ENCODE measurements at regions not wholly inside any gene's neighbourhood (a gene's known extent, or its start where the extent isn't known, plus 50 kb on each side); places are given as distances from the start of the nearest gene placed in this dataset.

DNA sequence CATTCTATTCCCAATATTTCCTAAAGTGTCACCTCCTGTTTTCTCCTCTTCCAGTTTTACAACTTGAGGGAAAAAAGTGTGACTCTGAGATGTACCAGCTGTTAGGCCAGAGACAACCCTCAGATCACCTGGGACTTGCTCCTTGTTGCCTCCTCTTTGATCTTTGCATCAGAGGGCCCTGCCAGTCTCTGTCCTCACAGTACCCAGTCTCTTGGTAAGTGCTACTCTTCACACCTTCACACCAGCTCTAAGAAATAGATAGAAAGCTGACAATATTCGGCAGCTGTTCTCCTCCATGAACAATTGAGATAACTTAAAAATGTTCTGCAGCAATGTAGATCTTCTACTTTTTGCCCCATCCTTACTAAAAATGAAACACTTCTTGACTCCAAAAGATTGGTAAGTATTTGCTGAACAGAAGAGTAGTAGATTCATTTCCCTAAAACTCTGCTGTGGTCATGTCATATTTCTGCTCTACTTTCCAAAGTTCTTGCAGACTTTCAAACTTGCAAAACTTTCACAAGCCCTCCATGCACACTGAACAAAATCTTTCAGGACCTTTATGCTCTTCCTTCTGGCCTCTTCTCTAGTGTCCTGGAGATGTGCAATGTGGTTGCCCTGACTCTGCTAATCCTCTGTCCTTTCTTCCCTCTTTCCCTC is 188.6 kb downstream of the SNX18 start:
- no peak for DNase-seq

DNA sequence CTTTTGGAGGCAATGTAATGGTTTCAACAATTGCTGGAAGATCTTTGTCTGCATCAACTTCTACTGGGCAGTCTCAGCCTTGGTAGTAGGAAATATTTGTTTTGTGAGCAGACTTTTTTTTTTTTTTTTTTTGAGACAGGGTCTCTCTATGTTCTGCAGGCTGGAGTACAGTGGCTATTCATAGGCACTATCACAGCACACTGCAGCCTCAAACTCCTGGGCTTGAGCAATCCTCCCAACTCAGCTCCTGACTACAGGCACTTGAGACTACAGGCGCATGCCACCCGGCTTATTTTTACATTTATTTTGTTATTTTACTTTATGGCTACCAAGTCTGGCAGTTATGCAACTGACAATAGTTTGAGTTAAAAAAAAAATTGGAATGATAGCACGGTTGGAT is 187.3 kb downstream of the SNX18 start:
- DNase-seq: no peak

DNA sequence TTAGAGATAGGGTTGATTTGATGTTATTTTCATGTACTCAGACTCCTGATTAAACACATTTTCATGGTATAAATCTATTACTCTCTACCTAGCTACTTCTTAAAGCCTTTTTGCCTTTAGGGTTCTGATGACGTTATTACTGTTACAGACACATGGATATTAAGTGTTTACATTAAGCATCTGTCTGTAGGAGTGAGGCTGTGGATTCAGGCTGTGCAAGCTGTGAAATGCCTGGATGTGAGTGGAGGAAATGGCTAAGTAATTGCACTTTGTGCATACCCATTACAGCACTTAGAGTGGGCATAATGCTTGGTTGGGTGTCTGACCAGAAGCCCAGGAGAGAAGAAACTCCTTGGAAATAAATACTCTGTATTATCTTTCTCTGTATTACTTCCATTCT is 186.8 kb downstream of the SNX18 start:
- no peak for DNase-seq

DNA sequence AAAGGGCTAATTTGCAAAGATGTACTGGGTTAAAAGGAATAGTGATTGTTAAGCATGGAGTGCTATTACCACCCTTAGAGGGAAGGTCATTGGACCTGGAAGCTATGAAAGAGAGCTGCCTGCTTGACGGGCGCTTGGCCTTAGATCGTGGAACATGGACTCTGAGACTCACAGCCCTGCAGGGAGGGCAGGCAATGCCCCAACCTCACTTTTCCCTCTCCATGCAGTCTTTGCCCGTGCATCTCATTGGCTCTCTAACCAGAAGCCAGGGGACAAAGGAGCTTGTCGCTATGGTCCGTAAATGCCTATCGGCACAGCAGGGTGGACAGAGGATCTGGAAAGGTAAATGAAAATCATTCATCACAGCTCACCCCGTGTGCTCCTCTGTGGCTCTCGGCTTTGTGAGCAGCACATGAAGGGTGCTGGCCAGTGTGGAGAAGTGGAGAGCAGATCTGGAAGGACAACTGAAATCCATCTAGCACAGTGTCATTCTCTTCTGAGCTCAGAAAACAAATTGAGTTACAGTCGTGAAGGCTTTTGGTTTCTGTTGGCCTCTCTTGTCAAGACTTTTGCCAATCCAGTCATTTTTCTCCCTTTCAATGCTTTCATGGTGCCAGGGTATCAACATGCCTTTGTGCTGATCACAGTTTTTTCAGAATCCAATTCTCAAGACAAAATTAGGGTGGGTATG is 186.2 kb downstream of the SNX18 start:
- no peak for DNase-seq

DNA sequence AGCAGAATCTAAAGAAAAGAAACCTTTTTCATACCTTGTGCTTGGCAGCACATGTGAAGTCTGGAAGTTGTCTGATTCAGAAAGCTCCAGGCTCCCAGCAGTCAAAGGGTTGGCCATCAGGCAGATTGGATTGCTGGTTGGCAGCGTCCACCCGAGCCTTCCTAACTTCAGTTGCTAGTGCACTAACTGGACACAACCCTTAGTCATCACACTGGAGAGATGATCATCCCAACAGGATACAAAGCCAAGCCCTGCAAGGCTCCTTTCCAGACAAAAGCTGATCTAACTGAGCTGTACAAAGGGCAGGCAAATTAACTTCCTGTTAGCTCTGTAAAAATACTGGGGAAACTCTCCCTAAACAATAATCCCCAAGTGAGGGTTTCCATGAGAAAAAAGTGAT is 185.6 kb downstream of the SNX18 start:
- DNase-seq: no peak

DNA sequence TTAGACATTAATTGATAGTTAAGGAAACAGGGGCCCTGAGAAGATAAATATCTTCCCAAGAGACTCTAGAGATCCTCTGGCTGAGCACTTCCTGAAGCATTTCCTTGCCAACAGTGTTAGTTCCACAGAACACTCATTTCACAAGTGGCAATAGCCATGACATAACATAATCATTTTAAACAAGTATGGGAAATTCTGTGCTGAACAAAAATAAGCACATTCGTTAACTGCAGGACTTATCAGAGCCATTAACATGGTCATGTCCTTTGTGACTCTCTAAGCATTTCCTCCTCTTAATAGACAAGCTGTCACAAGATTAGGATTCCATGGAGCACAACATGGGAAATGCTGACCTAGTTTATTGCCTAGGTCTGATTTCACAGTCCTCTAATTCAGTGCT is 184.9 kb downstream of the SNX18 start:
- DNase-seq: no peak

DNA sequence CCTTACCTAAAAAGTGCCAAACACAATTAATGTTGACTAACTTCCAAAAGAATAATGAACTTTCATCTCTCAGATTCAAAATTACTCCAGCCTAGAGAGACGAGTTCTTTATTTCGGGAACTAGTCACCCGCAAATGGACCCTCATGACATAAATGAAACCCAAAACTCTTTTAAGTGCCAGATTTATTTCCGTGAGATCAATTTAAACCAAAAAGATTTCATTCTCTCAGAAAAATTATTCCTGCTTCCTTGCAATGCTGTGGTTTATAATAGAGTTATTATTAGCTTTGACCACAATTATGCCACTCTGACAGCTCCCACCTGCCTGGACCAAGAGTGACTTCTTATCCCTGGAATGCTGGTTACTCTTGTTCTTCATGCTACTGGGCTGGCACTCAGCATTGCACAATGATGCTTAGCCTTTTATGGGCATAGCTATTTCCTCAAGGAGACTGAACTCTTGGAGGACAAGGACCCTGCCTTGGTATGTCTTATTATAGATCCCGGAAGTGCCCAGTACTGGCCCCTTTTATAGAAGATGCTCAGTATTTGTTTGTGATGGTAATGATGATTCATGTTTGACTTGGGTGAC is 183.5 kb downstream of the SNX18 start:
- DNase-seq: no peak

DNA sequence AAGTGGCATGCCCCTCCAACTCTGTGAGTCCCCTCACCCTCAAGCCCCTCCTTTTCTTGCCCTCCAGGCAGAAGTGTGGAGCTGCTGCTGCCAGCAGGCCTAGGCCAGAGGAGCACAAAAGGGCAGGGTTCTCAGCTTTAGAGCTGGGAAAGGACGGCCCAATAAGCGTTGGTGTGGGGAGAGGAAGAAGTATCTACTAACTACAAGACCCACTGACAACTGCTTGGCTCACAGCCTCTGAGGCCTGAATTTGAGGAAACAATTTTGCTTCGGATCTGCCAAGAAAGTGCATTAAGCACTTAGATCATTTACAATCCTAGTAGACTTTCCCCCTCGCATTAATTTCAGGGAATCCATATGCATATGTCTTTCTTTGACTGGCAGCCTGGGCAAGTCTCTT is 179.4 kb downstream of the SNX18 start:
- no peak for DNase-seq

DNA sequence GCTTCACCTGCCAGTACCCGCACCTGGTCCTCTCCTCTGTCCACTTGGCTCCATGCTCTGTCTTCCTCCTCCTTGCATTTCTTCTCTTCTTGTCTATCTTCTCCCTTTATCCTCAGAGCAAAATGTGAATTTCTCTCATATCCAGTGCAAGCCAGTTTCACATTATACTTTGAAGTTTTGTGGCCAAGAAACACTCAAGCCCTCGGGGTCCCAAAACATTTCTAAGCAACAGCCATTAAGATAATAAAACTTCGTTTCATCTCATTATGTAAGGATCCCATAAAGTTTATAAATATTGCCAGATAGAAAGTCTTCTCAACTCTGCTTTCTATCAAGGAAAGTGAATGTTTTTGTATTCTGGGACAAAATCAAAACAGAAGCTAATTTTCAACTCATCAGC is 178.8 kb downstream of the SNX18 start:
- DNase-seq: no peak

DNA sequence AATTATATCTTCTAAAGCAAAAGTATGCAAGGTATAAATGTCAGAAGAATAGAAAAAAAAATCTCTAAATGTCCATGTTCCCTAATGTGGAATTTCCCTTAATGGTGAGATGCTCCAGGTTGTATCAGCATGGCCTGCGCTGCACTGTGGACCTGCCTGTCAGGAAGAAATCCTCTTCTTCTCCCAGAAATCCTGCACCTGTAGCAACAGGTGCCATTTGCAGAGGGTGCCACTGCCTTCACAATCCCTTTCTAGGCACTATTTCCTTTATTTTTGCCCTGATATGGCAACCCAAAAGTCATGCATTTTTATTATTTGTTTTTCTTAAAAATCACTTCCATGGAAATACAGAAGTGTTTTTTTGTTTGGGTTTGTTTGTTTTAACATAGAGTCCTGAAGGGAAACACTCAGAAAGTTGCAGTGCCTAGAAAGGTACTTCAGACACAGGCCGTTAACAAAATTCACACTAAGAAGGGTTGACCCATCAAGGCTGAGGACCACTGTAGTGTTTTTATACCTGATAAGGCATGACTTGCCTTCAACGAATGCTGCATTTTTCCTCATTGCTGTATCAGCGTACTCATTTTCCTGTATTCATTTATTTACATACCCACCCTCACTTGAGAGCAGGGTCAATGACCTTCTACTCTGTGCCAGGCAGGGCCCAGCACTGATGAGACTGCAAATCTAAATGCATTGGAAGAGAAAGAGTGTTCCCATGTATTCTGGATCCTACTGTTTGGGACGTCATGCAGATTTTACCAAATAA is 177.8 kb downstream of the SNX18 start:
- DNase-seq: no peak

DNA sequence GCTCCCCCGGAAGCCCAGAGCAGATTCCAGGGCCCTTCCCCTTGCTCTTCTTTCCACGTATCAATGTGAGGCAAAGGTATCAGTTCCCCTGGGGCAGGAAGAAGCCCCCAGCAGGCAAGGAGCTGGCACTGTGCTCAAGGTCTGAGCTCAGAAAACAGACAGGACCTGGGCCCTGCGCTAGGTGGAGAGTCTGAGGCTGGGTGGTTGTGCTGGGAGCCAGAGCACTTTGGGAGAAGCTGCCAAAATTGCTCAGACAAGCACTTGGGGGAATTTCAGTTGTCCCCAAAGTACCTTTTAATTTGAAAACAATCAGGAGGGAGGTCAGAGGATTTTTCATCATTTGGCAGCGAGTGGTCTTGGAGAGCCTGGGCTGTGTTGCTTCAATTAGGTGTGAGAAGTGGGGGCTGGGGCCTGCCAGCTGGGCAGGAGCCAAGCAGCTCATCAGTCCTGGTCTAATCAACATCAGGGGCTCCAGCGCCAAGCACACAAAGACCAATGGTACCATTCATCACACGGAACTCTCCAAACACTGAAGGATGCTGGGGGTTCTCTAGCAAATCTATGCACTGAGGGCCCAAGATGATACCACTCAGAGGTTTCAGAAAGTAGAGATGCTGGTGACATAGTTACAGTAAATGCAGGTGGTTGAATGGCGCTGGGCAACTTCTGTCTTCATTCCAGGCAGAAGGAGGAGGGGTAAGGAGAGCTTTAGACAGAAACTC is 176.5 kb downstream of the SNX18 start:
- DNase-seq: no peak

DNA sequence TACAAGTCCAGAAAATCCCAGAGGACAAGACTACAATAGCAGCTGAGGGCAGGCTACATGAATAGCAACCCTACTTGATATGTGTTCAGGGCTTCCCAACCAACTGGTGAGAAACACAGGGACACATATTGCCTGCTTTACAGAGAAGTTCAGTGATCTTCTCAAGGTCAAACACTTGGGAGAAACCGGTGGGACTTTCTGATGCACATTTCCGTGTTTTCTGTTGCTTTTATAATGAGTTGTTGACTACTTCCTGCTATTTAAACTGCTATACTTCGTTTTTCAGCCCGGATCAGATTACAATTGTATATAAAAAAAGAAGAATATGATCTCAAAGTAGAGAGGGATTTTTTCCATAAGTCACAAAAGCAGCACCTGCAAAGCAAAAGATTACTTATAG is 175.1 kb downstream of the SNX18 start:
- no peak for DNase-seq

DNA sequence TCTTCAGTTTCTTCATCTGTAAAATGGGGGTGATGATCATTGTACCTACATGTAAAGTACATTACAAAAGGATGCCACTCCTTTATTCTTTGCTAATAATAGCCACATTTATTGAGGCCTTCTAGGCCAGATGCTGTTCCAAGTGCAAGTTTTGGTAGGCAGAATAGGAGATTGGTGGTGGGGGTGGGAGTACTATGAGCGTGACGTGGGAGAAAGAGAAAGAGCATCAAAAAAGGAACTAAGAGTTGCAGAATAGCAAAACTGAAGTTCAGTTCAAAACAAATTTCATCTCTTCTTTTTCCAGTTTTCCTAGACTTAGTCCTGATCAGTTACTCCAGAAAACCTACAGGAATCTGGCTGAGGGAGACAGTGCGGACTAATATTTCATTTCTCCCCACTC is 174.1 kb downstream of the SNX18 start:
- no peak for DNase-seq

DNA sequence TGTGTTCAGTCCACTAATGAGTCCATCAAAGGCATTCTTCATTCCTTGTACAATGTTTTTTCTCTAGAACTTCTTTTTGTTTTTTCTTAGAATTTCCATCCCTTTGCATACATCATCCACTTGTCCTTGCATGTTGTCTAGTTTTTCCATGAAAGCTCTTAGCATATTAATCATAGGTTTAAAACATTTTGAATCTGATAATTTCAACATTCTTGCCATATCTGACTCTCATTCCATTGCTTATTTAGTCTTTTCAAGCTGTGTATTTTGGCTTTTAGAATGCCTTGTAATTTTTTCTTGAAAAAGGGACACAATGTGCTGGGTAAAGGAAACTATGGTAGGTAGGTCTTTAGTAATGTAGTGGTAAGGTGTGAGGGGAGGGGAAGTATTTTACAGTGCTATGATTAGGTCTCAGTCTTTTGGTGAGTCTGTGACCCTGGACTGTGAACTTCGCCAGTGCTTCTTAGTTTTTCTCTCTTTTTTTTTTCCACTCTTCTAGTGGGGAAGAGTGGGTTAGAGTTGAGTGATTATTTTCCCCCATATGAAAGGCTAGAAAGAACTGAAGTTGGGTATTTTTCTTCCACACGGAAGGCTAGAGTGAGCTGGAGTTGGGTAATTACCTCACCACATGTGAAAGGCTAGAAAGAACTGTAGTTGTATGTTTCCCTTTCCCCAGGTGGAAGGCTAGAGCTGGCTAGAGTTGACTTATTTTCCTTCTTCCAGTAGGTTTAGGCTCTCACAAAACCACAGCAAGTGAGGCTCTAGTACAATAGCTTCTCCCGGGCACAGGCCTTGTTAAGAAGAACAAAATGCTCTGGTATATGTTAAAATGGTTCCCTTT is 172.1 kb downstream of the SNX18 start:
- DNase-seq: no peak

DNA sequence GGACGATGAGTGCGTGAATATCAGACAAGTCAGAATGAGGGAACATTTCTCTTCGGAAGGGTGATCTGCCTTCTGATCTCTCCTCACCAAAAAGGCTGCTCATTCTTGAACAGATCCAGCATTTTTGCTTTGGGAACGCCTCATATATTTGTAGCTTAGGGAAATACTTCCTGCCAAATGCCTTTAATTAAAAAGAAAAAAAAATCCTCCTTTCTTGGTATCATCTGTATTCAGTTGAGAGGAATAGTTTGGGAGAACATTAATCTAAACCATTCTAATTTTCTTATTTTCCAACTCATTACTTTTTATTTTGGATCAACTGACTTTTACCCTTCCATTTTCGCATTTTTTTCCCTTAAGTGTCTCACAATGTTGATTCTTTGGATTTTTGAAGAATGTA is 163.4 kb downstream of the SNX18 start:
- DNase-seq: no peak

DNA sequence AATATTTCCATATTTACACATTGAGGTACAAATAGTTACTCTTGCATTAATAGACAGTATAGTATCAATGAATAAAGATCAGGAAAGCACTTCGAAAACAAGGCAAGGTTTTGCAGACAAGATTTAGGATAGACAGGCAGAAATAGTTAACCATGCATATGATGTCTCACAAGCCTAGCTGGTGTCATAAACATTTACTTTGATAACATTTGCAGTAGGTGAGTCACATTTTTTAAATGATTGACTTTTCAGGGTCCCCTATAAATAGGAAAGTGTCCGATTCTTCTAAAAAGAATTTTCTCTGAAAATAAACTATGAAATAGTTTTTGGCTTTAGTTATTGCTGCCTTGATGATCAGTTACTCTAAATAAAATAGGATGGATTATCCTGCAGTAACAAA is 162.1 kb downstream of the SNX18 start:
- no peak for DNase-seq

DNA sequence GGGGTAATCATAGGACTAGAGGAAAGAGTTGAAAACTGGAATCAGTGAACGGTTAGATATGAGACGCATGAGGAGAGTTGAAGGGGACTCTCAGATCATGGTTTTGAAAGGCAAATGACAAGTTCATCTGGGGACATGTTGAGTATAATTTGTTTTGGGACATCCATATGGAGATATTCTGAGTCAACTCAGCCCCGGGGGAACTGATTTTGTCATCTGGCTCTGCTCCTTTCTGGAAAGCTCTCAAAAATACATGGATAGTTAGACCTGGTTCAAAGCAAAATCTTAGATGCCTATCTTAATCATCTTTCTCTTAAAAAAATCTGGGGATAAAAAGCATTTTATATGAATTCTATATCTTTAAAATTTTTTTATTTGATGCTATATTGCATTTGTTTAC is 161.2 kb downstream of the SNX18 start:
- DNase-seq: no peak

DNA sequence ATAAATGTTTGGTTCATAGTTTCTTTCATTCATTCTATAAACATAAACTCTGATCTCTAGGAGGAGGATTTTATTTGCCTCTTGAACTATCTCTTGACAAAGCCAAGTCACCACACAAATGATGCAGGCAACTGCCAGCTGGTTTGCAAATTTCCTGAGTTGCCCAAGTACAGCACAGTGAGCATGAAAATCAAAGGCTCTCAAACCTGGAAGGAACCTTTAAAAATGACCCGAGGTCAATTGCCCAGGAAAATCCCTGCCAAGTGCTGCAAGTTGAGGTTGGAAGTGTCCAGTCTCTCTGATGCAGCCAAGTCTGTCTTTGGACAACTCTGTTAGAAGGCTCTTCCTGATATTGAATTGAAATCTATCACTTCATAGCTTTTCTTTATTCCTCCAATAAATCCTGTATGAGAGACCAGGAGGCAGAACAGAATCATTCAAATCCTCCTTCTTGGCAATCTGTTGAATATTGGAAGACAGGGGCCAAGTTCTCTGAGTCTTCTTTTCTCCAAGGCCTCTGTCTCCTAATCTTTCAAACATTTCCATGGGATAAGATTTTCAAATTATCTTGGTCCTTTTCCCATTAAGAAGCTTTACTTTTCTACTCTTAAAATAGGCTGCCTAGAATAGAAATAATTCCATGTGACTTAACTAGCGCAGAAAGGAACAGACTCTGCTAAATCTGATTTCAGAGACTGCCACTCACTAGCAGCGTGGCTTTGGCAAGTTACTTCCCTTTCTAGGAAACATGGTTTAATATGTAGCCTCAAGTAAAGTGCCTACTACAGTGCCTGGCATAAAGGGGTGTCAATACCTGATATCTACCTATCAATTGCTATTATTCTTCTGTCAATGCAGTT is 159.2 kb downstream of the SNX18 start:
- no peak for DNase-seq

DNA sequence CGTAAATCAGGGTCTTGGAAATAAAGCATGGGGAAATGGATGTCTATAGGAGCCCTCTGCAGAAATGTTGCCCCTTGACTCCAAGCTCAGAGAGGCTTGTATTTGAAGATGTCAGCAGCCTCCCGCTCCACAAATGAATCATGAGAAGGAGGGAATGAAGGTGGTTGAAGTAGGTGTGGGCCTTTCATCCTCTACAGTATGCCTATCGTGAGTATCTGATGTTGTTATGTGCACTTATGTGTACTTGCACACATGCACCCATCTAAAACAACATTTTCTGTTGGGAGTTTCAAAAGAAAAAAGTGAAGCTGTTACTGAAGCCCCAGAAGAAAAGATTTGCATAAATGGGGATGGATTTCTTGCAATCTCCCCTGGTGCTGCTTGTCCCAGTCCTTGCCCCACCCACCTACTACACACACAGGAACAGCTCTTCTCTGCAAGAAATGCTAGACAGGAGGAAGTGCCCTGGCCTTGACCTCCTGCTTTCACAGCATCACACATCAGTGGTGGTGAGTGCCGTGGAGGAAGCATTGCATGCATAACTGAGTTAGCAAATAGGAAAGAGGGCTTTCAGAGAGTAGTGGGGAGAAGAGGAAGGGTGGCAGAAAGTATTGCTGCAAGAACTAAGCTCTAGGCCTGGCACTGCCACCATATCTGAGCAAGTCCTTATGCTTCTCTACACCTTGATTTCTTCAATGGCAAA is 156.1 kb downstream of the SNX18 start:
- DNase-seq: peak in 1 of 2 donors; percentile 28

DNA sequence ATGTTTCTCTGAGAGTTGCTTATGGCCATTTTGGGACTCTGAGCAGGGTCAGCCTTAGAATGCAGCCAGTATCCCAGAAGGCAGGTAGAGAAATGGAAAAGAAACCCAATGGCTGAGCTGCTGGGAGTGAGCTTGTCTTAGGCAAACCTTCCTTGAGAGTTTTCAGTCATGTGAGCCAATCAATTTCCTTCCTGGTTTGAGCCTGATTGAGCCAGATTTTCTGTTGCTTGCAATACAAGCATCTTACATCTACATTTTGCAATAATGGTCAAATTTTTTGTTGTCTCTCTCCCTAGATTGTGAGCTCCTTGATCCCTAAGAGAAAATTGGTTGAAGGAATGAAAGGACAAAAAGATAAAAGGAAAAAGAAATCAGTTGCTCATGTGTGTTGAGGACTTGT is 155.3 kb downstream of the SNX18 start:
- no peak for DNase-seq

DNA sequence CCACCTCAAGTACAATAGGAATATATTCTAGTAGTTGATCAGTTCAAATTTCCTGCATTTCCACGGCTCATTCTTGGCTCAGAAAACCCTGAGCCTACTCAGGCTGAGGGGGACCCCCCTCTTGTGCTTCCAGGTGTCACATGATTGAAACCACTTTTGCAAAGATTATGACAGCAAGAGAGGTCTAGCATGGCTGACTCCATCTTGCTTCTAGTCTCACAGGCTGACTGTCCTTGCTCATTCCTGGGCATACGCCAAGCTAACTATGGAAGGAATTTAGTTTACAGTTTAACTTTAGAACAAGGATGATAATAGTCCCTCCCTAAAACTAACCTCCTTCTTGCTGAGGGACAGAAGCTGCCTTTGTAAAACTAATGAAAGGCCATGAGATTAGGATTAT is 154.1 kb downstream of the SNX18 start:
- DNase-seq: no peak
